HFF-Myc (cell line): ENCODE measurements at regions not wholly inside any gene's neighbourhood (a gene's known extent, or its start where the extent isn't known, plus 50 kb on each side); places are given as distances from the start of the nearest gene placed in this dataset.

Experiments used
- DNase-seq: peaks from one replicate; pipeline ENCODE4 v3.0.0-alpha.2; 2011; ENCODE audit warnings: low read depth; ENCODE audit errors: extremely low read depth
- H3K4me3 ChIP-seq: replicated peaks from 2 replicates; pipeline ENCODE4 v1.5.1; 2011; ENCODE audit warnings: low read depth, mild to moderate bottlenecking, control low read depth, low read length
- CTCF ChIP-seq: IDR thresholded peaks from 2 replicates; pipeline ENCODE4 v1.5.1; 2012; ENCODE audit warnings: mild to moderate bottlenecking, low read depth, low read length, control low read depth; ENCODE audit errors: missing control alignments

DNA sequence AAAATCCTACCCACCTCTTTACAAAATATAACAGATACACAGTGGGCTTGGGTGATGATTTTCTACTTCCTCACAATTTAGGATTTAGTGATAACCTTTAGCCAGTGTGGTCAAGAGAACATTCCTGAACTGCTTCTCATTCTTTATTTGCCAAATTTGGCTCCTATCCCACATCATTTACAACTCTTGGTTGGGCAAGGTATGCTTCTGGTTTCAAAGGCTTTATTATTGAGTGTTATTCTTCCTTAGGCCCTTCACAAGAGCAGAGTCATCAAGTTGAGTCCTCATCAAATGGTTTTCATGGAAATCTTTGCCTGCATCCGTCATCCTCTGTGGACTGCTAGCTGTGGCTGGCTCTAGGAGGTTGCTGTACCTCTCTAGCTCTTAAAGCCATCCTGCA is 472.0 kb upstream of the ETAA1 start:
- TF ChIP-seq CTCF = no peak
- no peak overlapping the region for H3K4me3 ChIP-seq
- DNase-seq = no peak

DNA sequence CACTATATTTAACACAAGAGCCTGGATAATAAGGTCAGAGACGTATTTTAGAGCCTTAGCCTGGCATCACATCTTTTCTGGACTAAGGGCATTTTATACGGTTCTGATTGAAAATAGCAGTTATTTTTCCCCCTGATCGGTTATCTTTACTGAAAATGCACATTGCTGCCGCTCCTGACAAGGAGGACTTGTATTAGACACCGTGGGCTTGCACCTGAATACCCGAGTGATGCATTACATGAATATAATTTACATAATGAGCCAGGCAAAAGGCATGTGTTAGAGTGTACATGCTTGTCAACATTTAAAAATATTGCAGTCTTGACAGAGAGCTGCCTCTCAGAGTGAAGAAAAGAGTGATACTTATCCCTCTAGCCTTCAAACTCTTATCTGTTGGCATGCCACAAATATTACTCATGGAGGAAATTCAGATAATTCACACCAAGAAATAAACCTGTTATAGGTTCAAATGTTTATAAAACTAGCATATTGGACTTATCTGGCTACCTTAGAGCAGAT is 470.5 kb upstream of the ETAA1 start:
- H3K4me3 ChIP-seq = no peak overlapping the region

DNA sequence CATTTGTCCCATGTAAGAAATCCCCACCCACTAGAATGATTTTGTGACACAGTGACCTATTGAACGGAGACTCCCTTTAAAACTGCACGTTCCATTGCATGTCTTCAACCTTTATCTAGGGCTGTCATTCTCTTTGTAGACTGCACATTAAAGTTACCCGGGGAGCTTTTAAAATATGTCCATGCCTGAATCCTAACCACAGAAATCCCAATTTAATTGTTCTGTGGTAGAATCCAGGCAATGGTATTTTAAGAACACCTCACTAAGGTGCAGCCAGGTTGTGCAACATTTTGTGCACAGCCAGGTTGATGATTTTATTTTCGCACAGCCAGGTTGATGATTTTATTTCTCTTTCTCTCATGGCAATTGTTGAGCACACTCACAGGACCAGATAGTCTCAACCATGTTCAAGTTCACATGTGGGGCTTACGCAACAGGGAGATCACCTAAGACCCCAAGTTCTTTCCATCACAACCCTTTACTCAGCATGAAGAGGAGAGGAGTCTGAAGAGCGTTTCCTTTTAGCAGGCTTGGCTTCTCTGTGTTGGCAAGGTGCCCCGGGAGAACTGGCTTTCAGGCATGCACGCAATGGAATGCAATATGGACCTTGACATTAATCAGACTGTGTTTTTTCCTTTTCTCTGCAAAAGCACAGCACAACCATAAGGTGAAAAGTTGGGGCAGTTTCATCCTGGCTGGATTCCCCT is 467.3 kb upstream of the ETAA1 start:
- no peak for TF ChIP-seq CTCF
- no peak overlapping the region for H3K4me3 ChIP-seq
- peak; percentile 26 for DNase-seq

More for the DNA sequence above, 470.5 kb upstream of the ETAA1 start:
- no peak for TF ChIP-seq CTCF
- no peak for DNase-seq

GRCh38 chr2:66930339-66931220 is 466.6 kb upstream of the ETAA1 start:
- no peak for DNase-seq
- no peak for TF ChIP-seq CTCF
- H3K4me3 ChIP-seq = no peak overlapping the region

- TF ChIP-seq CTCF = no peak
- H3K4me3 ChIP-seq = no peak overlapping the region
- DNase-seq = no peak
Observed at GRCh38 chr2:66938471-66938967, 458.6 kb upstream of the ETAA1 start.

DNA sequence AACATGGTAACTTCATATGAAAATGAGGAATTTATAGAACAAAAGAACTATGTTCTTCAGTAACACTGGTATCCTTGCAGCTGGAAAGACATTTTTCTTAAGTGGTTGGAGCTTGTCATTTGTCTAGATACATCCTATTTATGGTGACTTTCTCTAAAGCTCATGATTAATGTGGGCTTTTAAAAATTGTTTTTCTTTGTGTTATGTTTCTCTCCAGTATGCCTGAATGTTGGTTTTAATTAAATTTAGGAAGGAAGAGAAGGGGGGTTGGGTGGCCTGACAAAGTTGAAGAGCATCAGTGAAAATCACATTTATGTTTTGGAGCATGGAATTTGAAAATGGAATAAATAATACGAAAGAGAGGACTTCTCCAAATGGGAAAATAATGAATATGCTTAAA is 457.1 kb upstream of the ETAA1 start:
- H3K4me3 ChIP-seq = no peak overlapping the region
- no peak for DNase-seq
- TF ChIP-seq CTCF = no peak
